Parathyroid adenoma (tissue), 2 donors: ENCODE measurements at regions not wholly inside any gene's neighbourhood (a gene's known extent, or its start where the extent isn't known, plus 50 kb on each side); places are given as distances from the start of the nearest gene placed in this dataset.

Experiments
- H2AFZ ChIP-seq: fragments of 300-600 bp; sonication (generic); one replicate; pipeline ENCODE4 v1.7.0; 2017; ENCODE audit warnings: antibody characterized with exemption, mild to moderate bottlenecking
- H3K27ac ChIP-seq: fragments of 300-600 bp; sonication (generic); one replicate; pipeline ENCODE4 v1.7.0; 2017
- H3K27me3 ChIP-seq: fragments of 300-600 bp; sonication (generic); one replicate; pipeline ENCODE4 v1.7.0; 2017; ENCODE audit warnings: low read length; ENCODE audit not compliant: control insufficient read depth, insufficient read depth
- H3K36me3 ChIP-seq: fragments of 300-600 bp; sonication (generic); one replicate; pipeline ENCODE4 v1.7.0; 2017; ENCODE audit warnings: low read length; ENCODE audit not compliant: control insufficient read depth, insufficient read depth
- H3K4me1 ChIP-seq: fragments of 300-600 bp; sonication (generic); one replicate; pipeline ENCODE4 v1.7.0; 2017; ENCODE audit warnings: control low read depth
- H3K4me2 ChIP-seq: fragments of 300-600 bp; sonication (generic); one replicate; pipeline ENCODE4 v1.7.0; 2017; ENCODE audit warnings: low read length
- H3K4me3 ChIP-seq: fragments of 300-600 bp; sonication (generic); one replicate; pipeline ENCODE4 v1.7.0; 2017; ENCODE audit warnings: low read depth, low read length
- H3K79me2 ChIP-seq: fragments of 300-600 bp; sonication (generic); one replicate; pipeline ENCODE4 v1.7.0; 2017; ENCODE audit warnings: control low read depth
- H3K9ac ChIP-seq: fragments of 300-600 bp; sonication (generic); one replicate; pipeline ENCODE4 v1.7.0; 2017; ENCODE audit warnings: mild to moderate bottlenecking
- H3K9me3 ChIP-seq: fragments of 300-600 bp; sonication (generic); one replicate; pipeline ENCODE4 v1.7.0; 2017; ENCODE audit warnings: low read length; ENCODE audit not compliant: control insufficient read depth
- TF ChIP-seq, protein P1 (sequence below): fragments of 300-600 bp; sonication (generic); IDR thresholded peaks from one replicate; pipeline ENCODE4 v1.7.0; 2017; ENCODE audit warnings: antibody characterized with exemption, mild to moderate bottlenecking
- donor health status: primary hyperparathyroidism.

GRCh38 chr3:73915886-73916285 lies 291.1 kb upstream of the PDZRN3 start:
- Histone ChIP-seq H3K4me1 (no peaks in the 10 kb centered on the region), H3K9ac (no peak overlapping the region), H3K4me3 (no peak overlapping the region), H3K36me3 (no peaks in the 10 kb centered on the region), H3K27me3 (no peaks in the 10 kb centered on the region), H3K9me3 (no peaks in the 10 kb centered on the region), H3K27ac (no peak overlapping the region), H2AFZ (no peak overlapping the region), H3K79me2 (no peaks in the 10 kb centered on the region), H3K4me2 (no peak overlapping the region)
- TF ChIP-seq, protein P1, sequence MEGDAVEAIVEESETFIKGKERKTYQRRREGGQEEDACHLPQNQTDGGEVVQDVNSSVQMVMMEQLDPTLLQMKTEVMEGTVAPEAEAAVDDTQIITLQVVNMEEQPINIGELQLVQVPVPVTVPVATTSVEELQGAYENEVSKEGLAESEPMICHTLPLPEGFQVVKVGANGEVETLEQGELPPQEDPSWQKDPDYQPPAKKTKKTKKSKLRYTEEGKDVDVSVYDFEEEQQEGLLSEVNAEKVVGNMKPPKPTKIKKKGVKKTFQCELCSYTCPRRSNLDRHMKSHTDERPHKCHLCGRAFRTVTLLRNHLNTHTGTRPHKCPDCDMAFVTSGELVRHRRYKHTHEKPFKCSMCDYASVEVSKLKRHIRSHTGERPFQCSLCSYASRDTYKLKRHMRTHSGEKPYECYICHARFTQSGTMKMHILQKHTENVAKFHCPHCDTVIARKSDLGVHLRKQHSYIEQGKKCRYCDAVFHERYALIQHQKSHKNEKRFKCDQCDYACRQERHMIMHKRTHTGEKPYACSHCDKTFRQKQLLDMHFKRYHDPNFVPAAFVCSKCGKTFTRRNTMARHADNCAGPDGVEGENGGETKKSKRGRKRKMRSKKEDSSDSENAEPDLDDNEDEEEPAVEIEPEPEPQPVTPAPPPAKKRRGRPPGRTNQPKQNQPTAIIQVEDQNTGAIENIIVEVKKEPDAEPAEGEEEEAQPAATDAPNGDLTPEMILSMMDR = no peak

DNA sequence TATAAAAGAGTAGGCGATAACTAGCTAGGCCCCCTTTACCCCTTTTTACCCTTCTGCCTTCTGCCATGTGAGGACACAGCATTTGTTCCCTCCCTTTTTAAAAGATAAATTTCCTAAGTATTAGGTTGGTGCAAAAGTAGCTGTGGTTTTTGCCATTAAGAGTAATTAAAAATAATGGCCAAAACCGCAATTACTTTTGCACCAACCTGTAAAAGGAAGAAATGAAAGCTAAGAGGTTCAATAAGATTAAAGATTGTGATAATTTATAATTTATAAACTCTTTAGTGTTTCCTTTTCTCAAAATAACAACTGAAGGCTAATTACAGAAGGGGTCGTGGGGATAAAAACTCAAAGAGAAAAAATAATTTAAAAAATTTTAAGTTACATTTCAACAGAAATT lies 283.5 kb upstream of the PDZRN3 start:
- Histone ChIP-seq H3K36me3 (no peaks in the 10 kb centered on the region), H3K4me1 (no peaks in the 10 kb centered on the region), H3K27ac (no peak overlapping the region), H3K27me3 (no peaks in the 10 kb centered on the region), H3K9ac (no peak overlapping the region), H3K79me2 (no peaks in the 10 kb centered on the region), H3K4me3 (no peak overlapping the region), H3K4me2 (no peak overlapping the region), H2AFZ (no peak overlapping the region), H3K9me3 (no peaks in the 10 kb centered on the region)
- TF ChIP-seq, protein P1 = no peak

- Histone ChIP-seq H2AFZ (no peak overlapping the region), H3K79me2 (no peaks in the 10 kb centered on the region), H3K4me3 (no peak overlapping the region), H3K9ac (no peak overlapping the region), H3K27ac (no peak overlapping the region), H3K4me1 (no peaks in the 10 kb centered on the region), H3K27me3 (no peaks in the 10 kb centered on the region), H3K9me3 (no peaks in the 10 kb centered on the region), H3K36me3 (no peaks in the 10 kb centered on the region), H3K4me2 (no peak overlapping the region)
- TF ChIP-seq, protein P1 = no peak
These were observed 276.9 kb upstream of the PDZRN3 start for GRCh38 chr3:73901686-73902085.

- TF ChIP-seq, protein P1 = no peak
- no peak overlapping the region for H3K27ac ChIP-seq
- no peak overlapping the region for H3K9ac ChIP-seq
- H3K4me3 ChIP-seq = no peak overlapping the region
- H3K9me3 ChIP-seq = no peaks in the 10 kb centered on the region
- no peaks in the 10 kb centered on the region for H3K4me1 ChIP-seq
- no peaks in the 10 kb centered on the region for H3K79me2 ChIP-seq
- no peaks in the 10 kb centered on the region for H3K36me3 ChIP-seq
- H3K4me2 ChIP-seq = no peak overlapping the region
- no peak overlapping the region for H2AFZ ChIP-seq
- no peaks in the 10 kb centered on the region for H3K27me3 ChIP-seq
These were observed 269.9 kb upstream of the PDZRN3 start for GRCh38 chr3:73894474-73895213.

DNA sequence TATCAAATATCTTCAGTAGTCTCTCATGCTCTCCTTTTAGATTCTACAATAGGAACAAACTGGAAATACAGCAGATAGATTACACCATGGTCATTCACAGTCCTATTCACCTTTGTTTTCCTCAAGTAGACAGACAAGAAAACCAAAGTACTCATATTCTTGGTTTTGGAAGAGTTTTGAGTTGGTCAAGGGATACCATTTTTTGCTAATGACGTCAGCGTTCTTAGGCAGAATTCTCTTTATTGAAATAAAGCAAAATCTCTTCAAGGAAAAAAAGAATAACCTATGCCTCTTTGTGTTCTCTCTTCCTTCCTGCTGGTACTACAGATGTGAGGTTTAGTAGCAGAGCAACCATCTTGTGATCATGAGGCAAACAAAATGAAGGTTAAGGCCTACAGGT lies 268.3 kb upstream of the PDZRN3 start:
- Histone ChIP-seq H3K9ac (no peak overlapping the region), H3K4me2 (no peak overlapping the region), H3K4me3 (no peak overlapping the region), H3K4me1 (no peaks in the 10 kb centered on the region), H3K9me3 (no peaks in the 10 kb centered on the region), H3K27me3 (no peaks in the 10 kb centered on the region), H3K79me2 (no peaks in the 10 kb centered on the region), H2AFZ (no peak overlapping the region), H3K27ac (no peak overlapping the region), H3K36me3 (no peaks in the 10 kb centered on the region)
- TF ChIP-seq, protein P1 = no peak
